ENCODE measurements at regions not wholly inside any gene's neighbourhood (a gene's known extent, or its start where the extent isn't known, plus 50 kb on each side); places are given as distances from the start of the nearest gene placed in this dataset.
"Not testable (repeated sequence)": the region's sequence is repeated elsewhere in the genome, so short reads cannot be mapped to it uniquely, and the experiment has no call there.

GRCh38 chr17:13099926-13100325 lies 82.1 kb upstream of the ELAC2 start:
- no peaks in the 10 kb centered on the region for H3K36me3 ChIP-seq (ENCODE audit: control insufficient read depth, insufficient read depth, low read length)
- no peak overlapping the region for H2BK15ac ChIP-seq (replicated peaks; ENCODE audit: low read depth)
- H4K5ac ChIP-seq (ENCODE audit: low read length): no peak overlapping the region
- no peaks in the 10 kb centered on the region for H3K79me1 ChIP-seq (ENCODE audit: low read length)
- no peaks in the 10 kb centered on the region for H3K4me1 ChIP-seq (ENCODE audit: control insufficient read depth, low read depth, low read length)
- no peak overlapping the region for H3K27ac ChIP-seq (ENCODE audit: low read depth, low read length)
- H3K18ac ChIP-seq (ENCODE audit: low read length): no peak overlapping the region
- H2BK5ac ChIP-seq (ENCODE audit: low read length): no peak overlapping the region
- no CpG with 5 or more reads among the region's 9 CpGs for WGBS (ENCODE audit: extremely low coverage, insufficient coverage, low lambda C conversion rate)
- no peak overlapping the region for H3K9ac ChIP-seq (ENCODE audit: low read length)
- H3K79me2 ChIP-seq (ENCODE audit: control insufficient read depth, insufficient read depth, low read length): no peaks in the 10 kb centered on the region
- H4K8ac ChIP-seq (ENCODE audit: low read depth, low read length): no peak overlapping the region
- no peak overlapping the region for H3K4me2 ChIP-seq (ENCODE audit: low read length)
- H3K27me3 ChIP-seq (ENCODE audit: insufficient read depth, low read length, poor library complexity): no peaks in the 10 kb centered on the region
- H3K56ac ChIP-seq (ENCODE audit: low read length): no peak overlapping the region
- no peak overlapping the region for H3K23ac ChIP-seq (ENCODE audit: low read length)
- DNase-seq: no peak
- H3K4me3 ChIP-seq (ENCODE audit: low read length): no peak overlapping the region
- no peak overlapping the region for H3K4ac ChIP-seq (ENCODE audit: low read depth, low read length)
- H2BK120ac ChIP-seq (ENCODE audit: low read depth, low read length): no peak overlapping the region
- H2AK5ac ChIP-seq (ENCODE audit: low read length): no peak overlapping the region

DNA sequence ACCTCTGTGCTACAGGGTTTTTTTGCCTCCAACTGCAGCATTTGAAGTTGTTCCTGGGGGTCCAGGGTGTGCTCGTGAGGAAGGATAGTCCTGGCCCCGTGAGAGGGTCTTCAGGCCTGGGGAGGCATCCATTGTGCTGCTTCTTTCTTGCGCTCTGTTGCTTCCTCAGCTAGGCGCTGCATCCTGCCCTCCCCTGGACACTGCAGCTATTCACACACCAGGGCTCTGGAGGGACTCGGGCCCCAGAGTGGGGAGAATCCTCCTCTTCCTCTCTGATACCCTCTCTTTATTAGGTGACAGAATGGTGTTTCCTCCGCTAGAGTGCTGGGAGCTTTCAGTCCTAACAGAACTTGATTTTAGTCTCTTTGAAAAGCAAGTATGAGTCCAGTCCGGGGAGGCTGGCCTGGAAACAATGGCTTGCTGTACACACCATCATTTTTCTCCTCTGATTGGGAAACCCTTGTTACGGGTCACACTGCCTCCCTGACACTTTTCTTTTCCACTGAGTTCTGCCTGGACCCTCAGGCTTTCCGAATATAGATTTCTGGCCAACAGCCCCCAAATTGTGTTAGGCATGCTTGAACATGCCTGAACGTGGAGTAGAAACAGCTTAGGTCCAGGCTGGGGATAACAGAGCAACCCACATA lies 81.4 kb upstream of the ELAC2 start:
- Histone ChIP-seq H3K56ac (ENCODE audit: low read length) (no peak overlapping the region), H3K4me3 (ENCODE audit: low read length) (no peak overlapping the region), H3K4me1 (ENCODE audit: control insufficient read depth, low read depth, low read length) (no peaks in the 10 kb centered on the region), H3K4me2 (ENCODE audit: low read length) (no peak overlapping the region), H2AK5ac (ENCODE audit: low read length) (no peak overlapping the region), H3K27ac (ENCODE audit: low read depth, low read length) (no peak overlapping the region), H2BK15ac (replicated peaks; ENCODE audit: low read depth) (no peak overlapping the region), H4K5ac (ENCODE audit: low read length) (no peak overlapping the region), H3K79me2 (ENCODE audit: control insufficient read depth, insufficient read depth, low read length) (no peaks in the 10 kb centered on the region), H3K4ac (ENCODE audit: low read depth, low read length) (no peak overlapping the region), H3K79me1 (ENCODE audit: low read length) (no peaks in the 10 kb centered on the region), H4K8ac (ENCODE audit: low read depth, low read length) (no peak overlapping the region), H2BK120ac (ENCODE audit: low read depth, low read length) (no peak overlapping the region), H3K9ac (ENCODE audit: low read length) (no peak overlapping the region), H3K23ac (ENCODE audit: low read length) (no peak overlapping the region), H3K18ac (ENCODE audit: low read length) (no peak overlapping the region), H3K36me3 (ENCODE audit: control insufficient read depth, insufficient read depth, low read length) (no peaks in the 10 kb centered on the region), H3K27me3 (ENCODE audit: insufficient read depth, low read length, poor library complexity) (no peaks in the 10 kb centered on the region), H2BK5ac (ENCODE audit: low read length) (no peak overlapping the region)
- no CpG with 5 or more reads among the region's 10 CpGs for WGBS (ENCODE audit: extremely low coverage, insufficient coverage, low lambda C conversion rate)
- DNase-seq: no peak

DNA sequence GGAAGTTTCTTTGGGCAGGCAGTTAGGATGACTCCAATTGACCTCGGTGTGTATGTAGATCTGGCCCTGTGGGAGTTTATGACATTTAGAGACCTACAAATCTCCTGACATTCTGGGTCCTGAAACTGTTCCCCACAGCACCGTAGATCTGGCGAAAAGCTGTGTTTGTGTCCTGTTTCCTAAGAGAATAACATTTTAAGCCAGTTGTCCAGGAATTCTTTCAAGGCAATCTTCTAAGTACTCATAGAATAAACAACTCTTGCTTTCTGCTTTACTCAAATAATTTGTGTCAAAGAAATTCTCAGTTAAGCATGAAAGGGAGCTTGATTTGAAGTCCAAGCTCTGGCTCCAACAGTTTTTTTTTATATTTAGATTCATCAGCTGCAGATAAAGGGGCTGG lies 78.5 kb upstream of the ELAC2 start:
- no peak overlapping the region for H3K27ac ChIP-seq (ENCODE audit: low read depth, low read length)
- H2BK15ac ChIP-seq (replicated peaks; ENCODE audit: low read depth): no peak overlapping the region
- H4K5ac ChIP-seq (ENCODE audit: low read length): no peak overlapping the region
- no peaks in the 10 kb centered on the region for H3K79me2 ChIP-seq (ENCODE audit: control insufficient read depth, insufficient read depth, low read length)
- H4K8ac ChIP-seq (ENCODE audit: low read depth, low read length): no peak overlapping the region
- no peak overlapping the region for H2BK120ac ChIP-seq (ENCODE audit: low read depth, low read length)
- H3K56ac ChIP-seq (ENCODE audit: low read length): no peak overlapping the region
- no peak overlapping the region for H3K9ac ChIP-seq (ENCODE audit: low read length)
- no peak overlapping the region for H3K18ac ChIP-seq (ENCODE audit: low read length)
- H3K4me2 ChIP-seq (ENCODE audit: low read length): no peak overlapping the region
- H3K4me3 ChIP-seq (ENCODE audit: low read length): no peak overlapping the region
- DNase-seq: no peak
- no peaks in the 10 kb centered on the region for H3K4me1 ChIP-seq (ENCODE audit: control insufficient read depth, low read depth, low read length)
- H3K36me3 ChIP-seq (ENCODE audit: control insufficient read depth, insufficient read depth, low read length): no peaks in the 10 kb centered on the region
- no CpG with 5 or more reads among the region's 3 CpGs for WGBS (ENCODE audit: extremely low coverage, insufficient coverage, low lambda C conversion rate)
- H2BK5ac ChIP-seq (ENCODE audit: low read length): no peak overlapping the region
- H3K27me3 ChIP-seq (ENCODE audit: insufficient read depth, low read length, poor library complexity): no peaks in the 10 kb centered on the region
- H3K79me1 ChIP-seq (ENCODE audit: low read length): no peaks in the 10 kb centered on the region
- H2AK5ac ChIP-seq (ENCODE audit: low read length): no peak overlapping the region
- no peak overlapping the region for H3K4ac ChIP-seq (ENCODE audit: low read depth, low read length)
- H3K23ac ChIP-seq (ENCODE audit: low read length): no peak overlapping the region

GRCh38 chr17:13092010-13092409 lies 74.2 kb upstream of the ELAC2 start:
- WGBS (ENCODE audit: extremely low coverage, insufficient coverage, low lambda C conversion rate): no CpG with 5 or more reads among the region's 5 CpGs
- not testable (repeated sequence) for DNase-seq; H3K4ac ChIP-seq (ENCODE audit: low read depth, low read length)

GRCh38 chr17:13088666-13089065 lies 70.8 kb upstream of the ELAC2 start:
- DNase-seq: no peak
- H3K4me1 ChIP-seq (ENCODE audit: control insufficient read depth, low read depth, low read length): no peaks in the 10 kb centered on the region
- no peak overlapping the region for H2BK15ac ChIP-seq (replicated peaks; ENCODE audit: low read depth)
- no peak overlapping the region for H3K4me2 ChIP-seq (ENCODE audit: low read length)
- H3K79me2 ChIP-seq (ENCODE audit: control insufficient read depth, insufficient read depth, low read length): no peaks in the 10 kb centered on the region
- no peaks in the 10 kb centered on the region for H3K27me3 ChIP-seq (ENCODE audit: insufficient read depth, low read length, poor library complexity)
- no peak overlapping the region for H2AK5ac ChIP-seq (ENCODE audit: low read length)
- no peaks in the 10 kb centered on the region for H3K36me3 ChIP-seq (ENCODE audit: control insufficient read depth, insufficient read depth, low read length)
- no peak overlapping the region for H4K5ac ChIP-seq (ENCODE audit: low read length)
- H3K79me1 ChIP-seq (ENCODE audit: low read length): no peaks in the 10 kb centered on the region
- H3K56ac ChIP-seq (ENCODE audit: low read length): no peak overlapping the region
- H3K4ac ChIP-seq (ENCODE audit: low read depth, low read length): no peak overlapping the region
- no peak overlapping the region for H3K18ac ChIP-seq (ENCODE audit: low read length)
- no peak overlapping the region for H3K23ac ChIP-seq (ENCODE audit: low read length)
- H3K9ac ChIP-seq (ENCODE audit: low read length): no peak overlapping the region
- no peak overlapping the region for H3K27ac ChIP-seq (ENCODE audit: low read depth, low read length)
- H2BK120ac ChIP-seq (ENCODE audit: low read depth, low read length): no peak overlapping the region
- no CpG with 5 or more reads among the region's 5 CpGs for WGBS (ENCODE audit: extremely low coverage, insufficient coverage, low lambda C conversion rate)
- H3K4me3 ChIP-seq (ENCODE audit: low read length): no peak overlapping the region
- no peak overlapping the region for H2BK5ac ChIP-seq (ENCODE audit: low read length)
- H4K8ac ChIP-seq (ENCODE audit: low read depth, low read length): no peak overlapping the region

More at GRCh38 chr17:13092010-13092409, 74.2 kb upstream of the ELAC2 start:
- not testable (repeated sequence) for H3K4me1 ChIP-seq (ENCODE audit: control insufficient read depth, low read depth, low read length); H2BK15ac ChIP-seq (replicated peaks; ENCODE audit: low read depth); H3K23ac ChIP-seq (ENCODE audit: low read length); H4K8ac ChIP-seq (ENCODE audit: low read depth, low read length); H2AK5ac ChIP-seq (ENCODE audit: low read length); H3K56ac ChIP-seq (ENCODE audit: low read length); H3K27ac ChIP-seq (ENCODE audit: low read depth, low read length); H3K4me2 ChIP-seq (ENCODE audit: low read length); H3K9ac ChIP-seq (ENCODE audit: low read length); H2BK120ac ChIP-seq (ENCODE audit: low read depth, low read length); H3K79me2 ChIP-seq (ENCODE audit: control insufficient read depth, insufficient read depth, low read length); H2BK5ac ChIP-seq (ENCODE audit: low read length); H3K18ac ChIP-seq (ENCODE audit: low read length); H3K27me3 ChIP-seq (ENCODE audit: insufficient read depth, low read length, poor library complexity); H3K79me1 ChIP-seq (ENCODE audit: low read length); H4K5ac ChIP-seq (ENCODE audit: low read length); H3K36me3 ChIP-seq (ENCODE audit: control insufficient read depth, insufficient read depth, low read length); H3K4me3 ChIP-seq (ENCODE audit: low read length)

DNA sequence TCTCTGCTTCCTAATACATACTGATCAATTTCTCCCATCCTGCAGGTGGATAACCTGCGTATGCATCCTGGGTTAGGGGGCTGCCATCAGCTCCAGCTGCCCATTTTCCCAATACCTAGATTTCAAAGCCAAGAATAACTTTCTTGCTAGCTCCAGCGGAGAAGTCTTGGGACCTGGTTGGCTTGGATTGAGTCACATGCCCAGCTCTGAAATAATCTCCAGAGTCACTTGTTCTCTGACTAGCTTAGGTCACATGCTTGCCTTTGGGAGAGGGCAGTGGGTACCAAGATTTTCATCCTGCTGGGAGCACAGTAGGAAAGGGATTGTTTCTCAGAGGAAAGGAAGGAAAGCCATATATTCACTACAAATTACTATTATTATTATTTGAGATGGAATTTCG lies 70.0 kb upstream of the ELAC2 start:
- WGBS (ENCODE audit: extremely low coverage, insufficient coverage, low lambda C conversion rate): no CpG with 5 or more reads among the region's 3 CpGs
- Histone ChIP-seq H4K5ac (ENCODE audit: low read length) (no peak overlapping the region), H3K56ac (ENCODE audit: low read length) (no peak overlapping the region), H3K79me1 (ENCODE audit: low read length) (no peaks in the 10 kb centered on the region), H2BK120ac (ENCODE audit: low read depth, low read length) (no peak overlapping the region), H3K27me3 (ENCODE audit: insufficient read depth, low read length, poor library complexity) (no peaks in the 10 kb centered on the region), H3K9ac (ENCODE audit: low read length) (no peak overlapping the region), H2BK5ac (ENCODE audit: low read length) (no peak overlapping the region), H4K8ac (ENCODE audit: low read depth, low read length) (no peak overlapping the region), H3K4me1 (ENCODE audit: control insufficient read depth, low read depth, low read length) (no peaks in the 10 kb centered on the region), H3K36me3 (ENCODE audit: control insufficient read depth, insufficient read depth, low read length) (no peaks in the 10 kb centered on the region), H3K27ac (ENCODE audit: low read depth, low read length) (no peak overlapping the region), H2AK5ac (ENCODE audit: low read length) (no peak overlapping the region), H3K4me2 (ENCODE audit: low read length) (no peak overlapping the region), H2BK15ac (replicated peaks; ENCODE audit: low read depth) (no peak overlapping the region), H3K4ac (ENCODE audit: low read depth, low read length) (no peak overlapping the region), H3K4me3 (ENCODE audit: low read length) (no peak overlapping the region), H3K23ac (ENCODE audit: low read length) (no peak overlapping the region), H3K79me2 (ENCODE audit: control insufficient read depth, insufficient read depth, low read length) (no peaks in the 10 kb centered on the region), H3K18ac (ENCODE audit: low read length) (no peak overlapping the region)
- DNase-seq: no peak

Measured in mesendoderm (in vitro differentiated cells).